CD4-positive, alpha-beta T cell treated with Interleukin-1 beta for 1 hour (primary cell): ENCODE measurements at regions not wholly inside any gene's neighbourhood (a gene's known extent, or its start where the extent isn't known, plus 50 kb on each side); places are given as distances from the start of the nearest gene placed in this dataset.
"Not testable (repeated sequence)": the region's sequence is repeated elsewhere in the genome, so short reads cannot be mapped to it uniquely, and the experiment has no call there.

Experiments used
- DNase-seq, 2 donors: peaks; one replicate each; pipeline ENCODE4 v3.0.0-alpha.2; 2020 to 2022

- no peak for DNase-seq
These were observed 1440.2 kb upstream of the ACO1 start for GRCh38 chr9:30944225-30944569.

- no peak for DNase-seq
These were observed 1439.6 kb upstream of the ACO1 start for GRCh38 chr9:30944741-30945280.

- DNase-seq: no peak
These were observed 1420.1 kb upstream of the ACO1 start for GRCh38 chr9:30964332-30964731.

- DNase-seq: no peak
These were observed 1417.0 kb upstream of the ACO1 start for GRCh38 chr9:30967476-30967875.

- no peak for DNase-seq
These were observed 1414.3 kb upstream of the ACO1 start for GRCh38 chr9:30970186-30970585.

GRCh38 chr9:30970812-30971211 is 1413.6 kb upstream of the ACO1 start:
- DNase-seq: no peak

GRCh38 chr9:30972654-30973053 is 1411.8 kb upstream of the ACO1 start:
- DNase-seq: no peak

- no peak for DNase-seq
These were observed 1406.5 kb upstream of the ACO1 start for GRCh38 chr9:30977965-30978364.

GRCh38 chr9:30982301-30982700 is 1402.1 kb upstream of the ACO1 start:
- no peak for DNase-seq

- no peak for DNase-seq
These were observed 1388.3 kb upstream of the ACO1 start for GRCh38 chr9:30995956-30996738.

GRCh38 chr9:30996761-30997160 is 1387.7 kb upstream of the ACO1 start:
- DNase-seq: no peak

GRCh38 chr9:30997291-30997690 is 1387.2 kb upstream of the ACO1 start:
- no peak for DNase-seq

- DNase-seq: no peak
These were observed 1379.3 kb upstream of the ACO1 start for GRCh38 chr9:31005086-31005665.

- DNase-seq: no peak
These were observed 1371.1 kb upstream of the ACO1 start for GRCh38 chr9:31013371-31013770.

GRCh38 chr9:31023847-31024246 is 1360.6 kb upstream of the ACO1 start:
- no peak for DNase-seq

- no peak for DNase-seq
These were observed 1356.8 kb upstream of the ACO1 start for GRCh38 chr9:31027678-31028077.

GRCh38 chr9:31028137-31028536 is 1356.3 kb upstream of the ACO1 start:
- no peak for DNase-seq

- DNase-seq: no peak
These were observed 1353.7 kb upstream of the ACO1 start for GRCh38 chr9:31030741-31031202.

- DNase-seq: no peak
These were observed 1352.2 kb upstream of the ACO1 start for GRCh38 chr9:31032206-31032605.

- DNase-seq: no peak
These were observed 1350.1 kb upstream of the ACO1 start for GRCh38 chr9:31034311-31034710.

GRCh38 chr9:31040564-31040963 is 1343.9 kb upstream of the ACO1 start:
- no peak for DNase-seq

- no peak for DNase-seq
These were observed 1338.6 kb upstream of the ACO1 start for GRCh38 chr9:31045810-31046209.

- not testable (repeated sequence) for DNase-seq
These were observed 1322.9 kb upstream of the ACO1 start for GRCh38 chr9:31061592-31061991.

- no peak for DNase-seq
These were observed 1318.8 kb upstream of the ACO1 start for GRCh38 chr9:31065691-31066090.

GRCh38 chr9:31067418-31067817 is 1317.0 kb upstream of the ACO1 start:
- no peak for DNase-seq
